ENCODE measurements at regions not wholly inside any gene's neighbourhood (a gene's known extent, or its start where the extent isn't known, plus 50 kb on each side); places are given as distances from the start of the nearest gene placed in this dataset.

DNA sequence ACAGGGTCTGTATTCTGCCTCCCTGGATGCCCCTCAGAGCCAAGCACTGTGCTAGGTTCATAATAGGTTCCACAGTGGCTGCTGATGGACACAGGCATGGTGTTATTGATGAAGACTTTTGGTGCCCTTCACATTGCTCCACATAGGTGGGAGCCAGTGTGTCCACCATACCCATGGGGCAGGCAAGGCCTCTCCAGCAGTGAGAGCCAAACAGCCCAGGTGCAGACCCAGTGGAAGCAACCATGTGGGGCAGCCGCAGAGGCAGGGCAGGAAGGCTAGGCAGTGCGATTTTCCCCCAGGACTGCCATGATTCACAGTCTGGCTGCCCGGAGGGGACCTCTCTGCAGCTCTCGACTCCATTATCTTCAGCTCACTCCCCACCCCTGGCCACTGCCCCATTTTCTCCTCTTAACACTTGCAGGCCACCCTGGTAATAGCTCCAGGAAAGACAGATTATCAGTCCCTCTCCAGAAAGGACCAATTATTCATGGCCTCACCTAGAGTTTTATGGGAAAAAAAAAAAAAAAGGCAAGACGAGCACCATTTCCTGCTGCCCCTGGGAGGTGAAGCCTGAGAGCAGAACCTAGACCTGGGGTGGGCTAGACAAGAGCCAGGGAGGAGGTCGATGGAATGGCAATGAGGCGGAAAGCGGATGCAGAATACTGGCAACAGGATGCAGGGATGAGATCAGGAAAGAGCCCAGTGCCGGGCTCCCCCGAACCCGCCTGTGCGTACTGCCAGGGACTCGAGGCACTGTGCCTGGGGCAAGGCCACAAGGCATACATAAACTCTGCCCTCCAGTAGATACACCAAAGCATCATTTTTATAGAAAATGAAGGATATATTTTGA is 343.0 kb upstream of the NCAM1 start:
- no peaks in the 10 kb centered on the region for H3K9me2 ChIP-seq (replicated peaks; ENCODE audit: insufficient read depth)
- peaks cover 3% of the 10 kb centered on the region for H3K4me1 ChIP-seq (ENCODE audit: insufficient read depth)
- no peaks in the 10 kb centered on the region for H3K9me3 ChIP-seq (ENCODE audit: low read depth)
- H4K20me1 ChIP-seq (ENCODE audit: insufficient read depth, poor library complexity, severe bottlenecking), result no peaks in the 10 kb centered on the region
- H3K4me3 ChIP-seq, result no peak overlapping the region
- no peaks in the 10 kb centered on the region for H3K36me3 ChIP-seq (replicated peaks; ENCODE audit: insufficient read depth, low read depth)
- WGBS (ENCODE audit: low lambda C conversion rate, missing lambda C conversion rate), result 81% methylated on average over 13 of the region's 13 CpGs
- no peak overlapping the region for H2AFZ ChIP-seq
- no peaks in the 10 kb centered on the region for H3K79me2 ChIP-seq
- no peaks in the 10 kb centered on the region for H3K27me3 ChIP-seq
- no peak overlapping the region for H3K4me2 ChIP-seq
- TF ChIP-seq, protein P1, sequence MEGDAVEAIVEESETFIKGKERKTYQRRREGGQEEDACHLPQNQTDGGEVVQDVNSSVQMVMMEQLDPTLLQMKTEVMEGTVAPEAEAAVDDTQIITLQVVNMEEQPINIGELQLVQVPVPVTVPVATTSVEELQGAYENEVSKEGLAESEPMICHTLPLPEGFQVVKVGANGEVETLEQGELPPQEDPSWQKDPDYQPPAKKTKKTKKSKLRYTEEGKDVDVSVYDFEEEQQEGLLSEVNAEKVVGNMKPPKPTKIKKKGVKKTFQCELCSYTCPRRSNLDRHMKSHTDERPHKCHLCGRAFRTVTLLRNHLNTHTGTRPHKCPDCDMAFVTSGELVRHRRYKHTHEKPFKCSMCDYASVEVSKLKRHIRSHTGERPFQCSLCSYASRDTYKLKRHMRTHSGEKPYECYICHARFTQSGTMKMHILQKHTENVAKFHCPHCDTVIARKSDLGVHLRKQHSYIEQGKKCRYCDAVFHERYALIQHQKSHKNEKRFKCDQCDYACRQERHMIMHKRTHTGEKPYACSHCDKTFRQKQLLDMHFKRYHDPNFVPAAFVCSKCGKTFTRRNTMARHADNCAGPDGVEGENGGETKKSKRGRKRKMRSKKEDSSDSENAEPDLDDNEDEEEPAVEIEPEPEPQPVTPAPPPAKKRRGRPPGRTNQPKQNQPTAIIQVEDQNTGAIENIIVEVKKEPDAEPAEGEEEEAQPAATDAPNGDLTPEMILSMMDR (IDR thresholded peaks at IDR 0.05; ENCODE audit: poor library complexity), result no peak
- TF ChIP-seq EZH2phosphoT487 (IDR thresholded peaks at IDR 0.05; ENCODE audit: low read depth, severe bottlenecking, unreplicated experiment) (no peak), EZH2 (IDR thresholded peaks at IDR 0.05; ENCODE audit: borderline replicate concordance) (no peak)
- no peak for DNase-seq (ENCODE audit: low spot score)
- H3K27ac ChIP-seq, result no peak overlapping the region

DNA sequence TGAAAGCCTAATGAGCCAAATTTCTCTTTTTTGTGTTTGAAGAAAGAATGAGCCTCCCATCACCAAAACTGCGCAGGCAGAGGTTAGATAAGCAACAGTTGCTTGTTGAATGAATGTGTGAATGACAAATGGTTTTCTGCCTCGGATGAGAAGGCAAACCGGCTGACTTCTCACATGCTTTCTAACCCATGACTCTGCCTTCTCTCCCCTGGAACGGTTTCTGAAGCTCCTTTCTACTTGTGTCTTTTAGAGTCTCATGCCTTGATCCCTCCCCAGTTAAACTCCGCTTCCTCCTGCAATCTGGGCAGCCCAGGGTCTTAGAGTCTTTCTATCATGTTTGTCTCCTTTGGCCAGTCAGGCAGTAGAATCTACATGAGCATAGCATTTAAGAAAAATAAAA is 342.1 kb upstream of the NCAM1 start:
- H3K4me2 ChIP-seq, result no peak overlapping the region

DNA sequence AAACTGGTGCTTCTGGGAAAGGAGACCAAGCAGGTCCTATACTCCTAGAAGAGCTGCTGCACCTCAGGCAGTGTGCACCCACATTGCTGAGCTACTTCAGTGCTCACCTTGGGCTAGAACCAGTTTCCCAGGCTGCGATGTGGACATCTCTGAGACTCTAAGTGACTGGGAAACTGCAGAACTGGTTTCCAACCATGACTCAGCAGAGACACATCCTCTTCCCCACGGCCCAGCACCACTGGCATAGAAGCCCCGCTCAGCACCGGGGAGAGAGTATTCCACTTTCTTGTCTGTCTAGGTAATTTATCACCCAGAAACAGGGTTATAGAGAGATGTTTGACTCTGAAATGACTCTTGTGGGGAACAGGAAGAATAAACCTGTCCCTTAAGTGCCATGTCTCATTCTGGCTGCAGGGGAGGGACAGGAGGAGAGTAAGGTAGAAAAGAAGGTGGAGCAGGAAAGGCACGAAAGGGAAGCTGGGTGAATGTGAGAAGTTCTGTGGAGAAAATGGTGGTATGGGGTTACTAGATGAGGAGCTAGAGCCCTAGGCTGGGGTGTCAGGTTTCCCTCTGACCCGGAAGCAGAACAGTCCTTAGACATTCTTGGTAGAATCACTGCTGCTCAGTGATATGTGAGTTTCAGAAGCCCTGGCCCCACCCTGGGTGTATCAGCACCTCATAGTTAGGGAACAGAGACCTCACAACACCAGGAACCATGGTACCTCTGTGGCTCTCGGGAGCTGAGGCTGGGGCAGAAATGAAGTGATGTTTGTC is 340.4 kb upstream of the NCAM1 start:
- DNase-seq (ENCODE audit: low spot score), result peak; percentile 32
- Histone ChIP-seq H3K79me2 (no peaks in the 10 kb centered on the region), H3K27me3 (no peaks in the 10 kb centered on the region), H3K27ac (no peak overlapping the region), H2AFZ (no peak overlapping the region), H4K20me1 (ENCODE audit: insufficient read depth, poor library complexity, severe bottlenecking) (no peaks in the 10 kb centered on the region), H3K9me2 (replicated peaks; ENCODE audit: insufficient read depth) (no peaks in the 10 kb centered on the region), H3K4me2 (no peak overlapping the region), H3K4me1 (ENCODE audit: insufficient read depth) (no peaks in the 10 kb centered on the region), H3K4me3 (no peak overlapping the region), H3K36me3 (replicated peaks; ENCODE audit: insufficient read depth, low read depth) (no peaks in the 10 kb centered on the region), H3K9me3 (ENCODE audit: low read depth) (no peaks in the 10 kb centered on the region)
- no peak for TF ChIP-seq EZH2 (IDR thresholded peaks at IDR 0.05; ENCODE audit: borderline replicate concordance)
- TF ChIP-seq EZH2phosphoT487 (IDR thresholded peaks at IDR 0.05; ENCODE audit: low read depth, severe bottlenecking, unreplicated experiment), result no peak
- TF ChIP-seq, protein P1 (IDR thresholded peaks at IDR 0.05; ENCODE audit: poor library complexity), result no peak
- WGBS (ENCODE audit: low lambda C conversion rate, missing lambda C conversion rate), result 61% methylated on average over 7 of the region's 7 CpGs

More for the DNA sequence above, 342.1 kb upstream of the NCAM1 start:
- no peaks in the 10 kb centered on the region for H3K9me2 ChIP-seq (replicated peaks; ENCODE audit: insufficient read depth)
- H3K27me3 ChIP-seq, result no peaks in the 10 kb centered on the region
- H3K9me3 ChIP-seq (ENCODE audit: low read depth), result no peaks in the 10 kb centered on the region
- H3K79me2 ChIP-seq, result no peaks in the 10 kb centered on the region
- no peaks in the 10 kb centered on the region for H3K4me1 ChIP-seq (ENCODE audit: insufficient read depth)
- H2AFZ ChIP-seq, result no peak overlapping the region
- H3K4me3 ChIP-seq, result no peak overlapping the region
- no peak overlapping the region for H3K27ac ChIP-seq
- no peak for TF ChIP-seq EZH2phosphoT487 (IDR thresholded peaks at IDR 0.05; ENCODE audit: low read depth, severe bottlenecking, unreplicated experiment)
- no peak for TF ChIP-seq EZH2 (IDR thresholded peaks at IDR 0.05; ENCODE audit: borderline replicate concordance)
- no peaks in the 10 kb centered on the region for H4K20me1 ChIP-seq (ENCODE audit: insufficient read depth, poor library complexity, severe bottlenecking)
- no peaks in the 10 kb centered on the region for H3K36me3 ChIP-seq (replicated peaks; ENCODE audit: insufficient read depth, low read depth)
- 85% methylated on average over 5 of the region's 5 CpGs for WGBS (ENCODE audit: low lambda C conversion rate, missing lambda C conversion rate)
- DNase-seq (ENCODE audit: low spot score), result no peak

DNA sequence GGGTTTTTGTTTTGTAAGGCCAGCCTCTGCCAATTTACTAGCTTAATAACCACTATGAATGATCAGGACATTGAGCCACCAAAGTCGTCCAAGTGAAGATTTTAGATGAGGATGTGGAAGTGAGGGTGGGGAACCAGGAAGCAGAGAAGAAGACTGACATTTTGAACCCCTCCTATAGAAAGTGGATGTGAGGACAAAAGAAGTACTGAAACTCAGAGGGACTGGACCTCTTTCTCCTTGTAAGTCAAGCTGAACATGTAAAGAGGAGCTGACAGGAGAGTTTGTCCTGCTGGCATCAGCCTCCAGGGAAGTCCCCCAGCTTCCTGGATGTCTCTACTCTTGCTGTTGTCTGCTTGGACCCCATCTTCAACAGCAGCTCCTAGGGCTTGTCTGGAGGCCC is 338.2 kb upstream of the NCAM1 start:
- H3K79me2 ChIP-seq, result no peaks in the 10 kb centered on the region
- 74% methylated on average over 1 of the region's 1 CpG for WGBS (ENCODE audit: low lambda C conversion rate, missing lambda C conversion rate)
- no peak overlapping the region for H3K27ac ChIP-seq
- no peak overlapping the region for H3K4me3 ChIP-seq
- no peaks in the 10 kb centered on the region for H4K20me1 ChIP-seq (ENCODE audit: insufficient read depth, poor library complexity, severe bottlenecking)
- no peaks in the 10 kb centered on the region for H3K4me1 ChIP-seq (ENCODE audit: insufficient read depth)
- no peaks in the 10 kb centered on the region for H3K27me3 ChIP-seq
- no peaks in the 10 kb centered on the region for H3K36me3 ChIP-seq (replicated peaks; ENCODE audit: insufficient read depth, low read depth)
- no peak overlapping the region for H2AFZ ChIP-seq
- DNase-seq (ENCODE audit: low spot score), result no peak
- H3K4me2 ChIP-seq, result no peak overlapping the region
- no peaks in the 10 kb centered on the region for H3K9me2 ChIP-seq (replicated peaks; ENCODE audit: insufficient read depth)
- H3K9me3 ChIP-seq (ENCODE audit: low read depth), result no peaks in the 10 kb centered on the region
- no peak for TF ChIP-seq EZH2 (IDR thresholded peaks at IDR 0.05; ENCODE audit: borderline replicate concordance)
- TF ChIP-seq EZH2phosphoT487 (IDR thresholded peaks at IDR 0.05; ENCODE audit: low read depth, severe bottlenecking, unreplicated experiment), result no peak
- TF ChIP-seq, protein P1 (IDR thresholded peaks at IDR 0.05; ENCODE audit: poor library complexity), result no peak

All from hepatocyte (in vitro differentiated cells).